GM23338 (cell line): ENCODE measurements at regions not wholly inside any gene's neighbourhood (a gene's known extent, or its start where the extent isn't known, plus 50 kb on each side); places are given as distances from the start of the nearest gene placed in this dataset.

Experiments used
- ATAC-seq: fragments of 200-7000 bp; cut with Tn5 transposase; 3 replicates; pipeline ENCODE4 v1.9.1; 2020
- DNase-seq: peaks from one replicate; pipeline ENCODE4 v3.0.0-alpha.2; 2015; ENCODE audit warnings: low spot score
- H2AFZ ChIP-seq: fragments of 200-600 bp; sonication (generic); 2 replicates; pipeline ENCODE4 v1.8.0; 2016; ENCODE audit warnings: antibody characterized with exemption, mild to moderate bottlenecking, moderate library complexity
- H3F3A ChIP-seq: fragments of 200-600 bp; sonication (generic); replicated peaks from 2 replicates; pipeline ENCODE4 v1.8.0; 2017; ENCODE audit warnings: antibody characterized with exemption, mixed run types, low read depth
- H3K27ac ChIP-seq: fragments of 200-600 bp; sonication (generic); 2 replicates; pipeline ENCODE4 v1.6.1; 2016; ENCODE audit warnings: low read depth
- H3K27me3 ChIP-seq: fragments of 200-600 bp; sonication (generic); 2 replicates; pipeline ENCODE4 v1.8.0; 2016; ENCODE audit warnings: mild to moderate bottlenecking, mixed run types, moderate library complexity; ENCODE audit not compliant: insufficient read depth
- H3K36me3 ChIP-seq: fragments of 200-600 bp; sonication (generic); 2 replicates; pipeline ENCODE4 v1.8.0; 2016; ENCODE audit warnings: mild to moderate bottlenecking; ENCODE audit not compliant: insufficient read depth
- H3K4me1 ChIP-seq: fragments of 200-600 bp; sonication (generic); 2 replicates; pipeline ENCODE4 v1.8.0; 2016; ENCODE audit warnings: mild to moderate bottlenecking, moderate library complexity; ENCODE audit not compliant: insufficient read depth
- H3K4me2 ChIP-seq: fragments of 200-600 bp; sonication (generic); 2 replicates; pipeline ENCODE4 v1.7.1; 2017; ENCODE audit warnings: mixed run types
- H3K4me3 ChIP-seq: fragments of 200-600 bp; sonication (generic); 2 replicates; pipeline ENCODE4 v1.6.1; 2016; ENCODE audit warnings: mixed run types
- H3K79me2 ChIP-seq: fragments of 200-600 bp; sonication (generic); replicated peaks from 2 replicates; pipeline ENCODE4 v1.8.0; 2017; ENCODE audit warnings: mild to moderate bottlenecking; ENCODE audit not compliant: insufficient read depth
- H3K9me2 ChIP-seq: fragments of 200-600 bp; sonication (generic); 2 replicates; pipeline ENCODE4 v1.8.0; 2017; ENCODE audit not compliant: insufficient read depth
- H4K20me1 ChIP-seq: fragments of 200-600 bp; sonication (generic); replicated peaks from 2 replicates; pipeline ENCODE4 v1.8.0; 2017; ENCODE audit warnings: mild to moderate bottlenecking; ENCODE audit not compliant: insufficient read depth
- H3K27ac Mint-ChIP-seq: 2 replicates; pipeline ENCODE4 v1.8.0; 2020; ENCODE audit warnings: inconsistent platforms, mild to moderate bottlenecking, moderate library complexity, mixed read lengths
- H3K27me3 Mint-ChIP-seq: 3 replicates; pipeline ENCODE4 v1.8.0; 2022; ENCODE audit warnings: low read depth, mild to moderate bottlenecking, moderate library complexity, mixed read lengths, inconsistent platforms; ENCODE audit not compliant: insufficient read depth, poor library complexity
- H3K36me3 Mint-ChIP-seq: 3 replicates; pipeline ENCODE4 v1.8.0; 2021; ENCODE audit warnings: low read depth, mild to moderate bottlenecking, inconsistent platforms, moderate library complexity, mixed read lengths
- H3K4me1 Mint-ChIP-seq: 3 replicates; pipeline ENCODE4 v1.8.0; 2020; ENCODE audit warnings: mild to moderate bottlenecking, inconsistent platforms, mixed read lengths
- H3K4me3 Mint-ChIP-seq: 3 replicates; pipeline ENCODE4 v1.8.0; 2021; ENCODE audit warnings: moderate library complexity, mild to moderate bottlenecking, inconsistent platforms, mixed read lengths
- H3K9me3 Mint-ChIP-seq: 3 replicates; pipeline ENCODE4 v1.8.0; 2020; ENCODE audit warnings: moderate library complexity, mild to moderate bottlenecking, inconsistent platforms, mixed read lengths
- CREB1 ChIP-seq: fragments of 250-450 bp; sonication (Bioruptor Pico); IDR thresholded peaks from 2 replicates; pipeline ENCODE4 v1.5.0; 2020; ENCODE audit warnings: low read depth, mild to moderate bottlenecking, moderate library complexity
- ETS1 ChIP-seq: IDR thresholded peaks from 2 replicates; pipeline ENCODE4 v1.6.1; 2016; ENCODE audit warnings: antibody characterized with exemption
- EZH2 ChIP-seq: fragments of 200-600 bp; sonication (generic); IDR thresholded peaks from one replicate; pipeline ENCODE4 v1.8.0; 2017; ENCODE audit warnings: antibody characterized with exemption, mild to moderate bottlenecking, low read depth; ENCODE audit not compliant: unreplicated experiment
- EZH2phosphoT487 ChIP-seq: fragments of 200-600 bp; sonication (generic); IDR thresholded peaks from one replicate; pipeline ENCODE4 v1.8.1; 2018; ENCODE audit warnings: antibody characterized with exemption; ENCODE audit not compliant: unreplicated experiment
- JUNB ChIP-seq: IDR thresholded peaks from one replicate; pipeline ENCODE4 v1.6.1; 2016; ENCODE audit warnings: antibody characterized with exemption; ENCODE audit not compliant: unreplicated experiment
- NANOG ChIP-seq: IDR thresholded peaks from 2 replicates; pipeline ENCODE4 v1.6.1; 2016; ENCODE audit warnings: antibody characterized with exemption, borderline replicate concordance
- POLR2AphosphoS5 ChIP-seq: IDR thresholded peaks from 2 replicates; pipeline ENCODE4 v1.6.1; 2016; ENCODE audit warnings: antibody characterized with exemption, low read depth
- STAT1 ChIP-seq: IDR thresholded peaks from one replicate; pipeline ENCODE4 v1.6.1; 2016; ENCODE audit warnings: antibody characterized with exemption; ENCODE audit not compliant: unreplicated experiment
- ZNF114 ChIP-seq: fragments of 250-450 bp; sonication (Bioruptor Pico); IDR thresholded peaks from 2 replicates; pipeline ENCODE4 v1.5.0; 2020; ENCODE audit warnings: mild to moderate bottlenecking, moderate library complexity
- ZNF331 ChIP-seq: fragments of 250-450 bp; sonication (Bioruptor Pico); IDR thresholded peaks from 2 replicates; pipeline ENCODE4 v1.5.0; 2020; ENCODE audit warnings: low read depth, mild to moderate bottlenecking, moderate library complexity
- TF ChIP-seq, protein P1 (sequence below), 2 experiments: fragments of 200-600 bp in 1 of 2; sonication (generic) in 1 of 2; conservative IDR thresholded peaks; 2 replicates each; pipeline versions ENCODE4 v1.5.1 to v1.6.1; 2016 to 2017; ENCODE audit warnings: antibody characterized with exemption in 2 of 2, low read depth in 2 of 2, mild to moderate bottlenecking in 2 of 2, moderate library complexity in 1 of 2
- TF ChIP-seq, protein P2 (sequence below): IDR thresholded peaks from one replicate; pipeline ENCODE4 v1.6.1; 2018; ENCODE audit warnings: antibody characterized with exemption; ENCODE audit not compliant: unreplicated experiment
- TF ChIP-seq, protein P3 (sequence below): fragments of 250-450 bp; sonication (Bioruptor Pico); IDR thresholded peaks from 2 replicates; pipeline ENCODE4 v1.5.0; 2020; ENCODE audit warnings: mild to moderate bottlenecking, moderate library complexity

- Histone ChIP-seq H3F3A (no peaks in the 10 kb centered on the region), H3K27me3 (no peaks in the 10 kb centered on the region), H3K4me1 (peaks cover 39% of the 10 kb centered on the region), H3K79me2 (no peaks in the 10 kb centered on the region), H3K27ac (no peak overlapping the region), H2AFZ (0 out of 2 replicates have a peak overlapping the region, but pooled peaks have one; percentile 3), H3K36me3 (no peaks in the 10 kb centered on the region; the same call in 1 of the 2 replicates), H3K4me3 (no peak overlapping the region), H3K9me2 (peaks cover 4% of the 10 kb centered on the region), H4K20me1 (no peaks in the 10 kb centered on the region), H3K4me2 (no peak overlapping the region)
- DNase-seq (no peak), ATAC-seq (no peak)
- Mint-ChIP-seq H3K9me3 (no peaks in the 10 kb centered on the region; the same call in 1 of the 3 replicates), H3K4me1 (peaks cover 47% of the 10 kb centered on the region), H3K4me3 (no peak overlapping the region), H3K27ac (no peak overlapping the region), H3K27me3 (peaks cover 7% of the 10 kb centered on the region), H3K36me3 (no peaks in the 10 kb centered on the region)
- TF ChIP-seq ZNF331 (CRISPR knock-in tag), result no peak
- TF ChIP-seq, protein P1, sequence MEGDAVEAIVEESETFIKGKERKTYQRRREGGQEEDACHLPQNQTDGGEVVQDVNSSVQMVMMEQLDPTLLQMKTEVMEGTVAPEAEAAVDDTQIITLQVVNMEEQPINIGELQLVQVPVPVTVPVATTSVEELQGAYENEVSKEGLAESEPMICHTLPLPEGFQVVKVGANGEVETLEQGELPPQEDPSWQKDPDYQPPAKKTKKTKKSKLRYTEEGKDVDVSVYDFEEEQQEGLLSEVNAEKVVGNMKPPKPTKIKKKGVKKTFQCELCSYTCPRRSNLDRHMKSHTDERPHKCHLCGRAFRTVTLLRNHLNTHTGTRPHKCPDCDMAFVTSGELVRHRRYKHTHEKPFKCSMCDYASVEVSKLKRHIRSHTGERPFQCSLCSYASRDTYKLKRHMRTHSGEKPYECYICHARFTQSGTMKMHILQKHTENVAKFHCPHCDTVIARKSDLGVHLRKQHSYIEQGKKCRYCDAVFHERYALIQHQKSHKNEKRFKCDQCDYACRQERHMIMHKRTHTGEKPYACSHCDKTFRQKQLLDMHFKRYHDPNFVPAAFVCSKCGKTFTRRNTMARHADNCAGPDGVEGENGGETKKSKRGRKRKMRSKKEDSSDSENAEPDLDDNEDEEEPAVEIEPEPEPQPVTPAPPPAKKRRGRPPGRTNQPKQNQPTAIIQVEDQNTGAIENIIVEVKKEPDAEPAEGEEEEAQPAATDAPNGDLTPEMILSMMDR (conservative IDR thresholded peaks at IDR 0.05; ENCODE audit: low read depth in 2 of 2), result no peak
- no peak for TF ChIP-seq EZH2
- no peak for TF ChIP-seq POLR2AphosphoS5
- no peak for TF ChIP-seq ZNF114 (CRISPR knock-in tag)
- TF ChIP-seq CREB1 (CRISPR knock-in tag), result no peak
- TF ChIP-seq STAT1, result no peak
- TF ChIP-seq, protein P2, sequence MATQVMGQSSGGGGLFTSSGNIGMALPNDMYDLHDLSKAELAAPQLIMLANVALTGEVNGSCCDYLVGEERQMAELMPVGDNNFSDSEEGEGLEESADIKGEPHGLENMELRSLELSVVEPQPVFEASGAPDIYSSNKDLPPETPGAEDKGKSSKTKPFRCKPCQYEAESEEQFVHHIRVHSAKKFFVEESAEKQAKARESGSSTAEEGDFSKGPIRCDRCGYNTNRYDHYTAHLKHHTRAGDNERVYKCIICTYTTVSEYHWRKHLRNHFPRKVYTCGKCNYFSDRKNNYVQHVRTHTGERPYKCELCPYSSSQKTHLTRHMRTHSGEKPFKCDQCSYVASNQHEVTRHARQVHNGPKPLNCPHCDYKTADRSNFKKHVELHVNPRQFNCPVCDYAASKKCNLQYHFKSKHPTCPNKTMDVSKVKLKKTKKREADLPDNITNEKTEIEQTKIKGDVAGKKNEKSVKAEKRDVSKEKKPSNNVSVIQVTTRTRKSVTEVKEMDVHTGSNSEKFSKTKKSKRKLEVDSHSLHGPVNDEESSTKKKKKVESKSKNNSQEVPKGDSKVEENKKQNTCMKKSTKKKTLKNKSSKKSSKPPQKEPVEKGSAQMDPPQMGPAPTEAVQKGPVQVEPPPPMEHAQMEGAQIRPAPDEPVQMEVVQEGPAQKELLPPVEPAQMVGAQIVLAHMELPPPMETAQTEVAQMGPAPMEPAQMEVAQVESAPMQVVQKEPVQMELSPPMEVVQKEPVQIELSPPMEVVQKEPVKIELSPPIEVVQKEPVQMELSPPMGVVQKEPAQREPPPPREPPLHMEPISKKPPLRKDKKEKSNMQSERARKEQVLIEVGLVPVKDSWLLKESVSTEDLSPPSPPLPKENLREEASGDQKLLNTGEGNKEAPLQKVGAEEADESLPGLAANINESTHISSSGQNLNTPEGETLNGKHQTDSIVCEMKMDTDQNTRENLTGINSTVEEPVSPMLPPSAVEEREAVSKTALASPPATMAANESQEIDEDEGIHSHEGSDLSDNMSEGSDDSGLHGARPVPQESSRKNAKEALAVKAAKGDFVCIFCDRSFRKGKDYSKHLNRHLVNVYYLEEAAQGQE, result no peak
- no peak for TF ChIP-seq EZH2phosphoT487
- no peak for TF ChIP-seq ETS1
- no peak for TF ChIP-seq JUNB
- TF ChIP-seq, protein P3, sequence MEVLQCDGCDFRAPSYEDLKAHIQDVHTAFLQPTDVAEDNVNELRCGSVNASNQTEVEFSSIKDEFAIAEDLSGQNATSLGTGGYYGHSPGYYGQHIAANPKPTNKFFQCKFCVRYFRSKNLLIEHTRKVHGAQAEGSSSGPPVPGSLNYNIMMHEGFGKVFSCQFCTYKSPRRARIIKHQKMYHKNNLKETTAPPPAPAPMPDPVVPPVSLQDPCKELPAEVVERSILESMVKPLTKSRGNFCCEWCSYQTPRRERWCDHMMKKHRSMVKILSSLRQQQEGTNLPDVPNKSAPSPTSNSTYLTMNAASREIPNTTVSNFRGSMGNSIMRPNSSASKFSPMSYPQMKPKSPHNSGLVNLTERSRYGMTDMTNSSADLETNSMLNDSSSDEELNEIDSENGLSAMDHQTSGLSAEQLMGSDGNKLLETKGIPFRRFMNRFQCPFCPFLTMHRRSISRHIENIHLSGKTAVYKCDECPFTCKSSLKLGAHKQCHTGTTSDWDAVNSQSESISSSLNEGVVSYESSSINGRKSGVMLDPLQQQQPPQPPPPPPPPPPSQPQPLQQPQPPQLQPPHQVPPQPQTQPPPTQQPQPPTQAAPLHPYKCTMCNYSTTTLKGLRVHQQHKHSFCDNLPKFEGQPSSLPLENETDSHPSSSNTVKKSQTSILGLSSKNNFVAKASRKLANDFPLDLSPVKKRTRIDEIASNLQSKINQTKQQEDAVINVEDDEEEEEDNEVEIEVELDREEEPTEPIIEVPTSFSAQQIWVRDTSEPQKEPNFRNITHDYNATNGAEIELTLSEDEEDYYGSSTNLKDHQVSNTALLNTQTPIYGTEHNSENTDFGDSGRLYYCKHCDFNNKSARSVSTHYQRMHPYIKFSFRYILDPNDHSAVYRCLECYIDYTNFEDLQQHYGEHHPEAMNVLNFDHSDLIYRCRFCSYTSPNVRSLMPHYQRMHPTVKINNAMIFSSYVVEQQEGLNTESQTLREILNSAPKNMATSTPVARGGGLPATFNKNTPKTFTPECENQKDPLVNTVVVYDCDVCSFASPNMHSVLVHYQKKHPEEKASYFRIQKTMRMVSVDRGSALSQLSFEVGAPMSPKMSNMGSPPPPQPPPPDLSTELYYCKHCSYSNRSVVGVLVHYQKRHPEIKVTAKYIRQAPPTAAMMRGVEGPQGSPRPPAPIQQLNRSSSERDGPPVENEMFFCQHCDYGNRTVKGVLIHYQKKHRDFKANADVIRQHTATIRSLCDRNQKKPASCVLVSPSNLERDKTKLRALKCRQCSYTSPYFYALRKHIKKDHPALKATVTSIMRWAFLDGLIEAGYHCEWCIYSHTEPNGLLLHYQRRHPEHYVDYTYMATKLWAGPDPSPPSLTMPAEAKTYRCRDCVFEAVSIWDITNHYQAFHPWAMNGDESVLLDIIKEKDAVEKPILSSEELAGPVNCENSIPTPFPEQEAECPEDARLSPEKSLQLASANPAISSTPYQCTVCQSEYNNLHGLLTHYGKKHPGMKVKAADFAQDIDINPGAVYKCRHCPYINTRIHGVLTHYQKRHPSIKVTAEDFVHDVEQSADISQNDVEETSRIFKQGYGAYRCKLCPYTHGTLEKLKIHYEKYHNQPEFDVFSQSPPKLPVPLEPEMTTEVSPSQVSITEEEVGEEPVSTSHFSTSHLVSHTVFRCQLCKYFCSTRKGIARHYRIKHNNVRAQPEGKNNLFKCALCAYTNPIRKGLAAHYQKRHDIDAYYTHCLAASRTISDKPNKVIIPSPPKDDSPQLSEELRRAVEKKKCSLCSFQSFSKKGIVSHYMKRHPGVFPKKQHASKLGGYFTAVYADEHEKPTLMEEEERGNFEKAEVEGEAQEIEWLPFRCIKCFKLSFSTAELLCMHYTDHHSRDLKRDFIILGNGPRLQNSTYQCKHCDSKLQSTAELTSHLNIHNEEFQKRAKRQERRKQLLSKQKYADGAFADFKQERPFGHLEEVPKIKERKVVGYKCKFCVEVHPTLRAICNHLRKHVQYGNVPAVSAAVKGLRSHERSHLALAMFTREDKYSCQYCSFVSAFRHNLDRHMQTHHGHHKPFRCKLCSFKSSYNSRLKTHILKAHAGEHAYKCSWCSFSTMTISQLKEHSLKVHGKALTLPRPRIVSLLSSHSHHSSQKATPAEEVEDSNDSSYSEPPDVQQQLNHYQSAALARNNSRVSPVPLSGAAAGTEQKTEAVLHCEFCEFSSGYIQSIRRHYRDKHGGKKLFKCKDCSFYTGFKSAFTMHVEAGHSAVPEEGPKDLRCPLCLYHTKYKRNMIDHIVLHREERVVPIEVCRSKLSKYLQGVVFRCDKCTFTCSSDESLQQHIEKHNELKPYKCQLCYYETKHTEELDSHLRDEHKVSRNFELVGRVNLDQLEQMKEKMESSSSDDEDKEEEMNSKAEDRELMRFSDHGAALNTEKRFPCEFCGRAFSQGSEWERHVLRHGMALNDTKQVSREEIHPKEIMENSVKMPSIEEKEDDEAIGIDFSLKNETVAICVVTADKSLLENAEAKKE (CRISPR knock-in tag), result no peak
- TF ChIP-seq NANOG, result no peak
Observed at GRCh38 chr2:136324966-136325365, 207.0 kb upstream of the CXCR4 start.
